RWPE1 (cell line): ENCODE measurements at regions not wholly inside any gene's neighbourhood (a gene's known extent, or its start where the extent isn't known, plus 50 kb on each side); places are given as distances from the start of the nearest gene placed in this dataset.

Experiments used
- CTCF ChIA-PET: fragments of 350-600 bp; sonication (Branson Sonifier 250); formaldehyde crosslinking; extraction: SDS; loops from one replicate; lab custom pipeline; 2021; lab: Yijun Ruan, JAX
- POLR2A ChIA-PET: fragments of 400-600 bp; formaldehyde crosslinking; extraction: SDS; loops from one replicate; lab custom pipeline; 2020; ENCODE audit warnings: antibody characterized with exemption; ENCODE audit not compliant: low non-redundant PET; lab: Yijun Ruan, JAX
- DNase-seq: peaks from one replicate; pipeline ENCODE4 v3.0.0; 2012; ENCODE audit warnings: low spot score
- H3K27ac ChIP-seq: fragments of 450-650 bp; 2 replicates; pipeline ENCODE4 v1.5.1; 2017
- CTCF ChIP-seq: fragments of 450-650 bp; conservative IDR thresholded peaks from 2 replicates; pipeline ENCODE4 v1.5.1; 2017; ENCODE audit warnings: low read depth, mild to moderate bottlenecking

- ChIA-PET CTCF (no interaction called here), POLR2A (no interaction called here)
- no peak for TF ChIP-seq CTCF
- H3K27ac ChIP-seq, result no peak overlapping the region
- DNase-seq, result no peak
These were observed 638.9 kb downstream of the LIG4 start for GRCh38 chr13:107576430-107576829.

- TF ChIP-seq CTCF, result no peak
- ChIA-PET CTCF (no interaction called here), POLR2A (no interaction called here)
- DNase-seq, result no peak
- no peak overlapping the region for H3K27ac ChIP-seq
These were observed 640.7 kb downstream of the LIG4 start for GRCh38 chr13:107574517-107575210.

- CTCF ChIA-PET, result no interaction called here
- POLR2A ChIA-PET, result no interaction called here
These were observed 642.2 kb downstream of the LIG4 start for GRCh38 chr13:107573184-107573583.

GRCh38 chr13:107572156-107572555 is 643.2 kb downstream of the LIG4 start:
- H3K27ac ChIP-seq, result no peak overlapping the region
- no peak for TF ChIP-seq CTCF
- DNase-seq, result no peak
- CTCF ChIA-PET, result no interaction called here
- POLR2A ChIA-PET, result no interaction called here

More at GRCh38 chr13:107573184-107573583, 642.2 kb downstream of the LIG4 start:
- H3K27ac ChIP-seq, result no peak overlapping the region
- no peak for DNase-seq
- no peak for TF ChIP-seq CTCF

- no peak overlapping the region for H3K27ac ChIP-seq
- ChIA-PET POLR2A (no interaction called here), CTCF (interaction anchor here (0.6 kb wide), 1 partner anchor 82 kb away, joined by 3 read pairs; no protein-coding TSS in a partner anchor)
- no peak for TF ChIP-seq CTCF
- DNase-seq, result no peak
These were observed 647.2 kb downstream of the LIG4 start for GRCh38 chr13:107568181-107568580.

GRCh38 chr13:107563099-107563925 is 652.0 kb downstream of the LIG4 start:
- no peak for TF ChIP-seq CTCF
- no peak overlapping the region for H3K27ac ChIP-seq
- DNase-seq, result no peak
- ChIA-PET CTCF (no interaction called here), POLR2A (no interaction called here)
